CD14-positive monocyte (primary cell): ENCODE measurements at regions not wholly inside any gene's neighbourhood (a gene's known extent, or its start where the extent isn't known, plus 50 kb on each side); places are given as distances from the start of the nearest gene placed in this dataset.
A peak's percentile ranks its signal among the peaks of the same experiment; 100 is the strongest.
"Not testable (repeated sequence)": the region's sequence is repeated elsewhere in the genome, so short reads cannot be mapped to it uniquely, and the experiment has no call there.

Experiments
- DNase-seq, 3 donors: peaks; one replicate each; pipeline ENCODE4 v3.0.0-alpha.2; 2011 to 2022
- H2AFZ ChIP-seq: 2 replicates; pipeline ENCODE4 v1.6.0; 2012; ENCODE audit warnings: mild to moderate bottlenecking, low read depth, low read length, inconsistent platforms; ENCODE audit not compliant: insufficient read depth, poor library complexity, severe bottlenecking
- H3K27ac ChIP-seq, 2 donors: 1 replicate in 1 of 2; 2 replicates in 1 of 2; pipeline ENCODE4 v1.5.1; 2012 to 2013; ENCODE audit warnings: low read length in 2 of 2, control low read depth in 1 of 2, inconsistent platforms in 1 of 2, low read depth in 1 of 2, mild to moderate bottlenecking in 1 of 2
- H3K27me3 ChIP-seq, 2 donors: one replicate each; pipeline versions ENCODE4 v1.6.0 to v1.6.1; 2011 to 2013; ENCODE audit warnings: low read length in 2 of 2; ENCODE audit not compliant: control insufficient read depth in 2 of 2, insufficient read depth in 2 of 2
- H3K36me3 ChIP-seq, 2 donors: replicated peaks in 1 of 2; 1 replicate in 1 of 2; 2 replicates in 1 of 2; pipeline versions ENCODE4 v1.5.1 to v1.6.1; 2012 to 2013; ENCODE audit warnings: low read length in 2 of 2, control low read depth in 1 of 2, inconsistent platforms in 1 of 2, mild to moderate bottlenecking in 1 of 2; ENCODE audit not compliant: insufficient read depth in 2 of 2, control insufficient read depth in 1 of 2
- H3K4me1 ChIP-seq, 2 donors: 1 replicate in 1 of 2; 2 replicates in 1 of 2; pipeline versions ENCODE4 v1.5.1 to v1.6.1; 2012 to 2013; ENCODE audit warnings: low read length in 2 of 2, control low read depth in 1 of 2, inconsistent platforms in 1 of 2, mild to moderate bottlenecking in 1 of 2, moderate library complexity in 1 of 2; ENCODE audit not compliant: insufficient read depth in 2 of 2, control insufficient read depth in 1 of 2
- H3K4me2 ChIP-seq: replicated peaks from 2 replicates; pipeline ENCODE3; 2012; ENCODE audit warnings: low read length, moderate library complexity, mild to moderate bottlenecking; ENCODE audit not compliant: poor library complexity, severe bottlenecking; ENCODE audit errors: extremely low read depth
- H3K4me3 ChIP-seq, 3 experiments: fragments of 200-600 bp in 1 of 3; sonication (generic) in 1 of 3; replicated peaks in 1 of 3; 1 replicate in 2 of 3; 2 replicates in 1 of 3; pipeline ENCODE4 v1.5.1; 2011 to 2013; ENCODE audit warnings: low read length in 3 of 3, mild to moderate bottlenecking in 3 of 3, control low read depth in 2 of 3, low read depth in 2 of 3, inconsistent platforms in 1 of 3, moderate library complexity in 1 of 3
- H3K79me2 ChIP-seq: 2 replicates; pipeline ENCODE4 v1.6.0; 2012; ENCODE audit warnings: mild to moderate bottlenecking, control low read depth, inconsistent platforms, low read length, moderate library complexity; ENCODE audit not compliant: insufficient read depth
- H3K9ac ChIP-seq: 2 replicates; pipeline ENCODE4 v1.6.0; 2017; ENCODE audit warnings: low read length, mild to moderate bottlenecking; ENCODE audit not compliant: insufficient read depth, poor library complexity, severe bottlenecking
- H3K9me3 ChIP-seq, 2 donors: replicated peaks in 1 of 2; 1 replicate in 1 of 2; 2 replicates in 1 of 2; pipeline versions ENCODE4 v1.5.1 to v1.6.1; 2012 to 2013; ENCODE audit warnings: low read length in 2 of 2, control low read depth in 1 of 2; ENCODE audit not compliant: control insufficient read depth in 1 of 2, insufficient read depth in 1 of 2
- H4K20me1 ChIP-seq: 2 replicates; pipeline ENCODE4 v1.6.0; 2012; ENCODE audit warnings: mild to moderate bottlenecking, low read length, control low read depth, moderate library complexity; ENCODE audit not compliant: insufficient read depth
- H3K27ac Mint-ChIP-seq, 7 donors: one replicate each; pipeline ENCODE4 v1.8.0; 2020; ENCODE audit warnings: mild to moderate bottlenecking in 7 of 7, mixed read lengths in 7 of 7, moderate library complexity in 6 of 7, inconsistent platforms in 2 of 7
- H3K27me3 Mint-ChIP-seq, 3 donors: one replicate each; pipeline ENCODE4 v1.8.0; 2021 to 2022; ENCODE audit warnings: low read depth in 3 of 3, mild to moderate bottlenecking in 3 of 3, mixed read lengths in 3 of 3, moderate library complexity in 3 of 3, inconsistent platforms in 1 of 3
- H3K36me3 Mint-ChIP-seq, 2 donors: one replicate each; pipeline ENCODE4 v1.8.0; 2020; ENCODE audit warnings: mixed read lengths in 2 of 2, inconsistent platforms in 1 of 2, mild to moderate bottlenecking in 1 of 2
- H3K4me1 Mint-ChIP-seq: one replicate; pipeline ENCODE4 v1.8.0; 2020; ENCODE audit warnings: mild to moderate bottlenecking, mixed read lengths
- H3K4me3 Mint-ChIP-seq, 2 donors: one replicate each; pipeline ENCODE4 v1.8.0; 2020; ENCODE audit warnings: mild to moderate bottlenecking in 2 of 2, mixed read lengths in 2 of 2, moderate library complexity in 1 of 2
- H3K9me3 Mint-ChIP-seq, 7 donors: one replicate each; pipeline ENCODE4 v1.8.0; 2020 to 2022; ENCODE audit warnings: mixed read lengths in 7 of 7, mild to moderate bottlenecking in 6 of 7, moderate library complexity in 6 of 7, inconsistent platforms in 2 of 7
- CTCF ChIP-seq: fragments of 200-600 bp; IDR thresholded peaks from one replicate; pipeline ENCODE4 v1.8.0; 2022; ENCODE audit warnings: antibody characterized with exemption, mild to moderate bottlenecking
- WGBS: methylation state at CpG from one replicate; pipeline ENCODE4 v1.1.5; 2013; ENCODE audit warnings: missing lambda C conversion rate; ENCODE audit not compliant: insufficient coverage; 5-methylcytosine and 5-hydroxymethylcytosine counted together
- intact Hi-C, 2 donors: fragments of 100-400 bp; cut with micrococcal nuclease; formaldehyde crosslinking; loops; one replicate each; pipeline versions ENCODE4 v1.15.0 to v1.15.1; 2023

- H3K36me3 ChIP-seq: no peaks in the 10 kb centered on the region
- H3K4me1 Mint-ChIP-seq: peaks cover 11% of the 10 kb centered on the region
- H3K9ac ChIP-seq: no peak overlapping the region
- H3K9me3 Mint-ChIP-seq: peaks cover 0 to 1% (median 0%) of the 10 kb centered on the region in 7 donors
- no peak overlapping the region for H3K4me2 ChIP-seq
- intact Hi-C loops: no loop called here
- H3K27me3 ChIP-seq: no peaks in the 10 kb centered on the region
- no peak overlapping the region for H3K27ac ChIP-seq
- no peak for DNase-seq
- H3K4me3 ChIP-seq: no peak overlapping the region
- H3K4me3 Mint-ChIP-seq: no peak overlapping the region
- WGBS: 65% methylated on average over 9 of the region's 10 CpGs
- peak overlapping the region in 1 of 7 donors; percentile 46 for H3K27ac Mint-ChIP-seq
- no peak overlapping the region for H2AFZ ChIP-seq
- no peak for TF ChIP-seq CTCF
- H3K36me3 Mint-ChIP-seq: no peaks in the 10 kb centered on the region
- peaks cover 9 to 12% of the 10 kb centered on the region in 2 donors for H3K4me1 ChIP-seq
- H3K79me2 ChIP-seq: no peaks in the 10 kb centered on the region
- peaks cover 4 to 9% (median 6%) of the 10 kb centered on the region in 3 donors for H3K27me3 Mint-ChIP-seq
- no peaks in the 10 kb centered on the region for H4K20me1 ChIP-seq
- no peaks in the 10 kb centered on the region for H3K9me3 ChIP-seq
Measured at GRCh38 chr10:118812393-118812740, 57.6 kb upstream of the CACUL1 start.

- H2AFZ ChIP-seq, H3K27me3 ChIP-seq, H3K36me3 ChIP-seq, H3K9me3 Mint-ChIP-seq, DNase-seq, H3K36me3 Mint-ChIP-seq, H3K4me3 Mint-ChIP-seq, H3K27ac Mint-ChIP-seq, H3K4me3 ChIP-seq, H3K4me2 ChIP-seq, H3K27ac ChIP-seq, H4K20me1 ChIP-seq, intact Hi-C loops, H3K9me3 ChIP-seq, H3K9ac ChIP-seq, H3K79me2 ChIP-seq, H3K27me3 Mint-ChIP-seq: not testable (repeated sequence)
- peaks cover 9 to 12% of the 10 kb centered on the region in 2 donors for H3K4me1 ChIP-seq
- whole genome bisulfite sequencing: 97% methylated on average over 13 of the region's 13 CpGs
- peaks cover 11% of the 10 kb centered on the region for H3K4me1 Mint-ChIP-seq
Measured at GRCh38 chr10:118813001-118813400, 58.2 kb upstream of the CACUL1 start.
